ENCODE measurements at regions not wholly inside any gene's neighbourhood (a gene's known extent, or its start where the extent isn't known, plus 50 kb on each side); places are given as distances from the start of the nearest gene placed in this dataset.

- no peak for DNase-seq (ENCODE audit: low read depth)
These were observed 233.5 kb upstream of the MGMT start for GRCh38 chr10:129233351-129234148.

DNA sequence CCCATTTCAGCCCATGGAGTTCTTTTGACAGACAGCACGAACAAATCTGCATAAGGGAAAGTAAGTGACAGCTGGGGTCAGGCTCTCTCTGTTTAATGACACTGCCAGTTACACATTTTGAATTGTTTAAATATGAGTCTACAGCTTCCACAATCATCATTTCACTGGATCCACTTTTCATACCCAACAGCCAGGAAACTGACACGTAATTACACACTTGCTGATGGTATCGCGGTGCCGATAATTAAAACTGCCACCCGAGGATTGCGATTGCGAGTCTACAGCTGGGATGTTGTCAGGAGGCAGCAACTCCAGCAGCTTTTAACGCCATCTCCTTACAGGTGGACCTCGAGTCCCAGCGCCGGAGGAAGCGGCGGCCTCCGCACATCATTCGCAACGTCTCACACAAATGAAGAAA lies 230.8 kb upstream of the MGMT start:
- no peak for DNase-seq (ENCODE audit: low read depth)

GRCh38 chr10:129241461-129241860 lies 225.6 kb upstream of the MGMT start:
- no peak for DNase-seq (ENCODE audit: low read depth)

- DNase-seq (ENCODE audit: low read depth): no peak
These were observed 222.7 kb upstream of the MGMT start for GRCh38 chr10:129244298-129244697.

GRCh38 chr10:129244757-129245156 lies 222.3 kb upstream of the MGMT start:
- no peak for DNase-seq (ENCODE audit: low read depth)

- no peak for DNase-seq (ENCODE audit: low read depth)
These were observed 213.7 kb upstream of the MGMT start for GRCh38 chr10:129253161-129253864.

DNA sequence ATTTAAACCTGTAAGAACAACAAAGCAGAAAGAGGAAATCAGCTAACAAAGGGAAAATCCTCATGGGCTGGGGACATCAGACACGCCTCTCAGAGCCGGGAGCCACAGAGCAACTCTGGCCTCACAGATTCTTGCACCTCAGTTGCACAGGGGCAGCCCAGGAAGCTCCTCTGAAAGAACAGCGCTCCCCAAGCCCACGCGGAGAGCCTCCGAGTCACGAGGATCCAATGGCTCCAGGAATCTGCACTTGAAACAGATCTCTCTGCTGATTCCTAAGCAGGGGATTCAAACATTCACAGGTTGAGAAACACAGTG lies 213.2 kb upstream of the MGMT start:
- DNase-seq (ENCODE audit: low read depth): no peak

GRCh38 chr10:129258283-129258923 lies 208.6 kb upstream of the MGMT start:
- no peak for DNase-seq (ENCODE audit: low read depth)

GRCh38 chr10:129259128-129259815 lies 207.8 kb upstream of the MGMT start:
- no peak for DNase-seq (ENCODE audit: low read depth)

- DNase-seq (ENCODE audit: low read depth): no peak
These were observed 194.9 kb upstream of the MGMT start for GRCh38 chr10:129272176-129272575.

- DNase-seq (ENCODE audit: low read depth): no peak
These were observed 194.0 kb upstream of the MGMT start for GRCh38 chr10:129272866-129273650.

GRCh38 chr10:129273860-129274259 lies 193.2 kb upstream of the MGMT start:
- no peak for DNase-seq (ENCODE audit: low read depth)

GRCh38 chr10:129274748-129275474 lies 192.1 kb upstream of the MGMT start:
- DNase-seq (ENCODE audit: low read depth): no peak

GRCh38 chr10:129275886-129276285 lies 191.2 kb upstream of the MGMT start:
- no peak for DNase-seq (ENCODE audit: low read depth)

- no peak for DNase-seq (ENCODE audit: low read depth)
These were observed 190.0 kb upstream of the MGMT start for GRCh38 chr10:129277084-129277483.

DNA sequence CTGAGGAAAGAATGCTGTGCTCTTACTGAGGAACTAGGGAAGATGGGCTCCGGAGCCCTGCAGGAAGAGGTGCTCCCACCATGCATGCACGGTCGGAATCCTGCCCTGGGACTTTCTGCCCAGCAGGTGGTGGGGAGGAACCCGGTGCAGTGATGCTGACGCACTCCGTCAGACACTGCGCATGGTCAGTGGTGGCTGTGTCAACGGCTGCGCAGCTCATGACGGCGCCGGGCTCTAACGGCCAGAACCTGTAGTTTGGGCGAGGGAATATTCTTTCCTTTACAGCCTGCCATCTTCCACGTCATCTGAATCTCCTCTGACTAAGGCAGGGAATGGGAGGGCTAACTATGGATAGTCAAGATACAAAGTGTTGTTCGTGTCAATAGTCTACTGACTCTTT lies 189.2 kb upstream of the MGMT start:
- DNase-seq (ENCODE audit: low read depth): no peak

DNA sequence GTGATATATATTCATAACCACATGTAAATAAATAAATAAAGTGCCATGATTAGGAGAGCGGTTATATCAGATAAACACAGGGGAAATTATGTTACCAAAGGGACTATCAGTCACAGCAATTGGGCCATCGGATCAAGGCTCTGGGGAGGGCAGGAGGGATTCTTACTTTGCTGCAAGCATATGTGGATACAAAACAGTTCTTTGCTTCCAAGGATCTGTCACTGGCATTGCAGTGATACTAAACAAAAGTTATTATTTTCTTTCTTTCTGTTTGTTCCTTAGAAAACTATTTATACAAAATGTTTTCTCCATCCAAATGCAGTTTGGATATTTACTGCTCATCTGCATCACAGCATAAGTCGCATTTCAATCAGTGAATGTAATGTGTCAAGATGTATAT lies 188.4 kb upstream of the MGMT start:
- DNase-seq (ENCODE audit: low read depth): no peak

- DNase-seq (ENCODE audit: low read depth): no peak
These were observed 187.4 kb upstream of the MGMT start for GRCh38 chr10:129279446-129280154.

DNA sequence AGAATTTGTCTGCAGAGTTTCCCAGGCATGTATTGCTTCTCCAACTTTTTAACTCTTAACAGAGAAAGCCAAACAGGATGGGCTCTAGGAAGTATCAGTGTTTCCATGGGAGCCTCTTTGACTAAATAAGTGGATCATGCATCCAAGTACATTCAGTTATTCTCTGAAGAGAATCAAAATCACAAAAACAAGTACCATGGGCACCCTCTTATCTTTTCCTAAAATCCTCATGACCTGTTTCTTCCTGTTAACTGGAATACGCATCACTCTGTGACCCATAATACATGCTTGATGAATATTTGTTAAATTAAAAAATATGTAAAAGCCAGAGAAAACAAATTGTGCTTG lies 186.9 kb upstream of the MGMT start:
- DNase-seq (ENCODE audit: low read depth): no peak

- DNase-seq (ENCODE audit: low read depth): no peak
These were observed 186.0 kb upstream of the MGMT start for GRCh38 chr10:129280908-129281586.

All from stimulated activated CD8-positive, alpha-beta memory T cell treated with anti-CD3 and anti-CD28 coated beads, Interleukin-7, amount 100 ng/mL, for 24 hours (primary cell).